Posterior vena cava (tissue), 2 donors: ENCODE measurements at regions not wholly inside any gene's neighbourhood (a gene's known extent, or its start where the extent isn't known, plus 50 kb on each side); places are given as distances from the start of the nearest gene placed in this dataset.
"Not testable (repeated sequence)": the region's sequence is repeated elsewhere in the genome, so short reads cannot be mapped to it uniquely, and the experiment has no call there.

Source experiments
- DNase-seq: peaks from one replicate; pipeline ENCODE4 v3.0.0-alpha.2; 2020; ENCODE audit warnings: low spot score
- intact Hi-C, 2 donors: fragments of 100-400 bp; cut with DNase I; formaldehyde crosslinking; loops; one replicate each; pipeline versions ENCODE4 v1.14.1 to v1.14.2; 2022 to 2023
- donor health status: DM: yes; HTN: yes; CAD: no.
- donor health status: DM: yes; HTN: yes; CAD: no.

- intact Hi-C loops = no loop called here
- no peak for DNase-seq
These were observed 933.9 kb upstream of the EPHA5 start for GRCh38 chr4:66604192-66604591.

GRCh38 chr4:66602622-66603021 is 932.3 kb upstream of the EPHA5 start:
- no peak for DNase-seq
- intact Hi-C loops = no loop called here

- DNase-seq = no peak
- intact Hi-C loops = no loop called here
These were observed 921.7 kb upstream of the EPHA5 start for GRCh38 chr4:66591968-66592367.

GRCh38 chr4:66590488-66591215 is 920.4 kb upstream of the EPHA5 start:
- intact Hi-C loops = no loop called here
- DNase-seq = no peak

GRCh38 chr4:66589183-66589582 is 918.9 kb upstream of the EPHA5 start:
- no peak for DNase-seq
- intact Hi-C loops = no loop called here

- intact Hi-C loops = no loop called here
- DNase-seq = no peak
These were observed 915.5 kb upstream of the EPHA5 start for GRCh38 chr4:66585767-66586166.

GRCh38 chr4:66577922-66578321 is 907.6 kb upstream of the EPHA5 start:
- DNase-seq = no peak
- intact Hi-C loops = no loop called here

GRCh38 chr4:66575008-66575696 is 904.9 kb upstream of the EPHA5 start:
- intact Hi-C loops = no loop called here
- peak; percentile 87 for DNase-seq

GRCh38 chr4:66574145-66574978 is 904.1 kb upstream of the EPHA5 start:
- intact Hi-C loops = no loop called here
- DNase-seq = no peak

- intact Hi-C loops = no loop called here
- no peak for DNase-seq
These were observed 902.7 kb upstream of the EPHA5 start for GRCh38 chr4:66572949-66573348.

GRCh38 chr4:66571145-66571695 is 900.9 kb upstream of the EPHA5 start:
- intact Hi-C loops = no loop called here

GRCh38 chr4:66569228-66569627 is 898.9 kb upstream of the EPHA5 start:
- no peak for DNase-seq
- intact Hi-C loops = no loop called here

More at GRCh38 chr4:66571145-66571695, 900.9 kb upstream of the EPHA5 start:
- no peak for DNase-seq

GRCh38 chr4:66568431-66568830 is 898.1 kb upstream of the EPHA5 start:
- no peak for DNase-seq
- intact Hi-C loops = no loop called here

- DNase-seq = no peak
- intact Hi-C loops = no loop called here
These were observed 897.7 kb upstream of the EPHA5 start for GRCh38 chr4:66568001-66568400.

GRCh38 chr4:66567551-66567950 is 897.3 kb upstream of the EPHA5 start:
- DNase-seq = no peak
- intact Hi-C loops = no loop called here

GRCh38 chr4:66565801-66566200 is 895.5 kb upstream of the EPHA5 start:
- no peak for DNase-seq
- intact Hi-C loops = no loop called here

GRCh38 chr4:66564901-66565651 is 894.8 kb upstream of the EPHA5 start:
- intact Hi-C loops = no loop called here
- DNase-seq = no peak

- intact Hi-C loops = no loop called here
- DNase-seq = no peak
These were observed 892.1 kb upstream of the EPHA5 start for GRCh38 chr4:66562276-66562806.

- intact Hi-C loops = not testable (repeated sequence)
These were observed 891.3 kb upstream of the EPHA5 start for GRCh38 chr4:66561465-66562053.

More at GRCh38 chr4:66561465-66562053, 891.3 kb upstream of the EPHA5 start:
- peak; percentile 69 for DNase-seq
